ENCODE measurements at regions not wholly inside any gene's neighbourhood (a gene's known extent, or its start where the extent isn't known, plus 50 kb on each side); places are given as distances from the start of the nearest gene placed in this dataset.

GRCh38 chr2:150946831-150947230 lies 314.8 kb downstream of the RBM43 start:
- no peak for TF ChIP-seq CTCF (IDR thresholded peaks at IDR 0.05; ENCODE audit: low read depth, low read length, poor library complexity, severe bottlenecking)
- no peak for TF ChIP-seq EZH2phosphoT487 (IDR thresholded peaks at IDR 0.05; ENCODE audit: borderline replicate concordance, low read length)

Measured in DOHH2 (cell line).